ENCODE measurements at regions not wholly inside any gene's neighbourhood (a gene's known extent, or its start where the extent isn't known, plus 50 kb on each side); places are given as distances from the start of the nearest gene placed in this dataset.
A peak's percentile ranks its signal among the peaks of the same experiment; 100 is the strongest.

DNA sequence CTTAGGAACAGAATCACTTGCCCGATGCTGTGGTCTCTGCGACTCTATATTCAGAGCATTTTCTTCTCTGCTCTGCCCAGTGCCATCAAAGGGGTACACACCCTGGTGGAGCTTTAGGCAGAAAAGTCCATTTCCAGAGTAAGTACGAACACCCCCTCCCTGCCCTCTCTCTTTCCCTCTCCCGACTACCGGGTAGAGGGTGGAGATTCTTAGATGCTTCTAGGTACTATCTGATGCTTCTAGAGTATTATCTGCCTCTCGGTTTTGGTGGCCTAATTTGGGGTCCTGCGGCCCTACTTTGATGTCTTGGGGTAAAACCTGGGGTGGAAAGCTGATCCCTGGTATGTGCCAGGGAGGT, 245.4 kb upstream of the SOX4 start:
- DNase-seq (ENCODE audit: insufficient read length, low spot score) (no peak), FAIRE-seq (no peak)
- TF ChIP-seq POLR2A (IDR thresholded peaks at IDR 0.05; ENCODE audit: low read depth, low read length): no peak

DNA sequence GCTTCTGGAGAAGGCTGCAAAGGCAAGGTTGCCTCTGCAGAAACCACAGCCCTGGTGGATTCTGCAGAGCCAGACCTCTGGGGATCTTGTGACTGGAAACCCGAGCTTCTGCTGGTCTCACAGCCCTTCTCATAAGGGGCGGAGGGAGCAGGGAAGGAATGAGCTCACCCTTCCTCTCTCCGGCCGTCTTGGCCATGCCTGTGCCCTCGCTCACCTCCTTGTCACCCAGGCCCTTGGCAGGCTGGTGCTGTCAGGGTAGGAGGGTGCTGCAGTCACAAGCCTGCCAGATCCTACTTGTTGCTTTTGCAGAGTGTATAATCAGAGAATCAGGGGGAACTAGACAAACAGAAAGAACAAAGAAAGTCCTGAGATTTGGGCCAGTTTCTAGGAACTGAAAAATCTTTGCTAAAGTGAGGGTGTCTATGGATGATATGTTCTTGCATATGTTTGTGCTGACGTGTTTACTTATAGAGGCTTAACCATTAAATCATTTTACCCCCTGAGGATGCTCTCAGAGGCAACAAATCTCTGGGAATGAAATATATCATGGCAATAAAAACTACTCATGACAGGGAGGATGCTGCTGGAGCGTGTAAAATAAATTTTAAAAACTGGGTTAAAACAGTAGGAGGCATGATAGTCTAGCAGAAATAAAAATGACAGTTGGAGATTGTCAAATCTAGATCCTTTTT, 244.9 kb upstream of the SOX4 start:
- FAIRE-seq (peak; percentile 95), DNase-seq (ENCODE audit: insufficient read length, low spot score) (peak; percentile 84)
- TF ChIP-seq POLR2A (IDR thresholded peaks at IDR 0.05; ENCODE audit: low read depth, low read length): no peak

DNA sequence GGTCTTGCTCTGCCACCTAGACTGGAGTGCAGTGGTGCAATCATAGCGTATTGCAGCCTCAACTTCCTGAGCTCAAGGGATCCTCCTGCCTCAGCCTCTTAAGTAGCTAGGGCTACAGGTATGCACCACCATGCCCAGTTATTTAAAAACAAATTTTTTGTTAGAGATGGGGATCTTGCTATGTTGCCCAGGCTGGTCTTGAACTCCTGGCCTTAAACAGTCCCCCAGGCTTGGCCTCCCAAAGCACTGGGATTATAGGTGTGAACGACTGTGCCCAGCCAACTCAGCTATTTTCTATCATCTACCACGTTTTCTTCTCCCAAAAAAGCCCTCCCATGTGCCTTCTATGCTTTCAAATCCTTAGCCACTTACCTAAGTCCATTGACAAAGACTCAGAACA, 243.7 kb upstream of the SOX4 start:
- no peak for TF ChIP-seq POLR2A (IDR thresholded peaks at IDR 0.05; ENCODE audit: low read depth, low read length)
- no peak for DNase-seq (ENCODE audit: insufficient read length, low spot score)
- no peak for FAIRE-seq

DNA sequence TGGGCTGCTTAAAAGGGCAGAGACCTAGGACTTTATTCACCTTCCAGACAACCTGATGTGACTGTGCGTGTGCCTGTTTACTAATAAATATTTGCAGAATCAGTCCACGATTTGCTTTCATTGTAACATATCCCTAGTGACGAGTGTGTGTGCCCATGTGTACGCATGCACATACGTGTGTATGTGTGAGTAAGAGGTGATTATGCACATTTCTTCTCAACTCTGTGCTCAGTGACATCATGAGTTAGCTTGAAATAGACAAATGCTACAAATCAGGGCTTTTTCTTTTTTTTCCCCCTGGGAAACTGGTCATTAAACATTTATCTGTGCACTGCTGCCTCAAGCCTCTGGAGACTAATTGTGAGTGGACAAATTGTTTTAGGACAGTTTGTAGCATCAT, 242.6 kb upstream of the SOX4 start:
- no peak for DNase-seq (ENCODE audit: insufficient read length, low spot score)
- no peak for FAIRE-seq
- no peak for TF ChIP-seq POLR2A (IDR thresholded peaks at IDR 0.05; ENCODE audit: low read depth, low read length)

DNA sequence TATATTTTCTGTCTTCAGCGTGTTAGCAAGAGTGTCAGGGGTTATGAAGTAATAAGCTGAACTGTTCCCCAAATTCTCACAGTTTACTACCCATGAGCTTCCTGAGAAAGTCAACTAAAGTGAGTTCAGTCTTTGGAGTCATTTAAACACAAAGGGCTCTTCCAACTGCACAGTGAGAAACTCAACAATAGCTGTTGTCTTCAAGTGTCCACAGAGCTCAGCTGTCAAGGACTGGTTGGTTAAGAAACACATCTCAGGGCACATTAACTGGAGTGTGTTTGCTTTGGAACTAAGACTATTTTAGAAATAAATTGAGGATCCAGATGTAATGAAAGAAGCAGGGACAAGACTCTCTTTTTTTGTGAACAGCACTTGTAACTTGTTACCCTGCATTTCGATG, 241.4 kb upstream of the SOX4 start:
- DNase-seq (ENCODE audit: insufficient read length, low spot score): no peak
- TF ChIP-seq POLR2A (IDR thresholded peaks at IDR 0.05; ENCODE audit: low read depth, low read length): no peak
- FAIRE-seq: no peak

DNA sequence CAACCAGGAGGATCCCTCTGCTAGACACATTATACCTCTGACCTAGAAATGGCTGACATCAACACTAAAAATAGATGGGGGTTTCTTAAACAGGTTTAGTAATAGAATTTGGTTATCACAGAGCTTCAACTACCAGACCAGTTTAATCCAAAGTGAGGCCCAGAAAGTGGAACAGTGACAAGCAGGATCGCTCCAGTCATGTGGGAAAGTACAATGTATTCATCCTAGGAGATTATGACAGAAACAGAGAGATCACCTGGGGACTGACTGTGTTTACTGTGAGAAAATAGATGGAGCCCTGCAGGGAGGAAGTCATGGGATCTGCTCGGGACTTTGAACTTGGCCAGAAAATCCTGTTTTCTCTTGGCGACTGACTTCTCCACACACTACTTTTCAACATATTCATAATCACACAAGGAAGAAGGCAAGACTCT, 238.7 kb upstream of the SOX4 start:
- DNase-seq (ENCODE audit: insufficient read length, low spot score) (no peak), FAIRE-seq (no peak)
- TF ChIP-seq POLR2A (IDR thresholded peaks at IDR 0.05; ENCODE audit: low read depth, low read length): no peak

DNA sequence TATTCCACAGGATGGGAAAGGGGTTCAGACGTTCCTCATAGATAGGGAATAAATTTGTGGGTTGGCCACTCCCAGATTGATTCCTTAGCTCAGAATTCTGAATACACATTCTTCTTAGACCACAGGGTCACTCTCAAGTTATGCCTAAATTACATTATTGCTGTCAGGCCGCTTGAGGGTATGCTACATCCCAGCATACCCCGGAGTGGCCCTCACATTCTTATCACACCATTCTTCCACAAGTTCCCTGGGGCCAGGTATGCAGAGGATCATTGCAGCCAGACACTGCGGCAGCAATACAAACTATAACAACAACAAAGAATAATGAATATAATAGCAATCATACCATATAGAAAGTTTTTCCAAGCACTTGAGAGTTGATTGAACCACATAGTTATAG, 237.9 kb upstream of the SOX4 start:
- no peak for FAIRE-seq
- DNase-seq (ENCODE audit: insufficient read length, low spot score): no peak
- no peak for TF ChIP-seq POLR2A (IDR thresholded peaks at IDR 0.05; ENCODE audit: low read depth, low read length)

DNA sequence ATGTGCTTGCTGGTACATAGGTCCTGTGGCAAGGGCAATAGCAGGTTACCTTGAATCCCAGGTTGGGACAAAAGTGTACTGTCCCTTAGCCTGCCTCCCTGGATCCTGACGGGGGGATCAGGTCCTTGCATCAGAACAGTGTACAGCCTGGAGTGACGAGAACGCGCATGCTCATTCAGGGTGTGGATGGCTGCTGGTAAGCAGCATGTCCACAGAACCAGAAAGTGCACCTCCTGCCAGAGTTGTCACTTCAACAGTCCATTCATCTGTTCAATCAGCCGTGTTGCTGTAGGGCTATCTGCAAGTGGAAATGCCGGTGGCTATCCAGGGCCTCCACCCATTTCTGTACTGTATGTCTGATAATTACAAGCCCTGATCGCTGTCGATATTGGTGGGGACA, 236.3 kb upstream of the SOX4 start:
- DNase-seq (ENCODE audit: insufficient read length, low spot score): no peak
- no peak for TF ChIP-seq POLR2A (IDR thresholded peaks at IDR 0.05; ENCODE audit: low read depth, low read length)
- no peak for FAIRE-seq

DNA sequence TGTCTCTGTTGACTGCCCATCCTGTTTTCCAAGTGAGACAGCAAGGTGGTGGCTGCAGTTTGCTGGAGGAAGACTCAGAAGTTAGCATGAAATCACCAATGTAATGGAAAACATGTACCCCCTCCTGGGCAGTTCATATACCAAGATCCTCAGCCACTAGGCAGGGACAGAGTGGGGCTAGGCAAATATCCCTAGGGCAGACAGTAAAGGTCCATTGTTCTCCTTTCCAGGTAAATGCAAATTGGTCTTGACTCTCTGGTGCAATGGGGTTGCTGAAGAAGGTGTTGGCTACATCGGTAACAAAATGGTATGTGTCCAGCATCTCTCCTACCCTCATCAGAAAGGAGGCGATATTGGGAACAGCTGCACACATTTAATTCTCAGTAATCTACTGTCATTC, 233.6 kb upstream of the SOX4 start:
- FAIRE-seq (no peak), DNase-seq (ENCODE audit: insufficient read length, low spot score) (no peak)
- no peak for TF ChIP-seq POLR2A (IDR thresholded peaks at IDR 0.05; ENCODE audit: low read depth, low read length)

DNA sequence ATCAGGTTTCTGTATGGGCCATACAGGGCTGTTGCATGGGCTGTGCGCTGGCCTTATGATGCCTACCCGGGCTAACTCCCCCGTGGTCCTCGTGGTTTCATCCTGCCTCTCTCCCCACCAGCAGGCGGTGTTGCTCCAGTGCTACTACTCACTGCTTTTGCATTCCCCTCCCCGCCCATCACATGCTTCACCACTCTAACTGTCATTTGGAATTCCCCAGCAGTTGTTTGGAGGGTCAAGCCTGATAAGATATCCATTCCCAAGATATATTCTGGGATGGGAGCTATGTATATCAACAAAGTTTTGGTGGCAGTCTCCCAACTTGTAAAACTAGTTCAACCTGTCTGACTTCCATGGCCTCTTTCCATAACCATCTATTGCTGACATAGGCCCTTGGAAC, 233.2 kb upstream of the SOX4 start:
- FAIRE-seq: no peak

DNA sequence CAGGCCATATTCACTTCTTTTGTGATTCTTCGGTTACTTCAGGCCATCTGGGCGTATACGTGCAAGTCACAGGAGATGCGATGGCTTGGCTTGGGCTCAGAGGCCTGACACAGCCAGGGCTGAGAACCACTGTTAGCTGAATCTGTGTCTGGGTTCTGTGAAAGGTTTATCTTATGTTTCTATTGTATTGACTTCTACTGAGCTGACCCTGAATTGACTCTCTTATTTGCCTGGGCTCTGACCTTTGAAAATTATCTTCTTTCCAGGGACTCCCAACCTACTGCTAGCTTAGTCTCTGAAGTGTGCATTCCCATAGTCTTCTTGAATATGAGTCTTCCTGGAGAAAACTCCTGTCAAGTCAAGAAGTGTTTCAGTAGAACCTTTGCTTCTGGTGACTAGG, 226.4 kb upstream of the SOX4 start:
- TF ChIP-seq POLR2A (IDR thresholded peaks at IDR 0.05; ENCODE audit: low read depth, low read length): no peak
- DNase-seq (ENCODE audit: insufficient read length, low spot score) (no peak), FAIRE-seq (no peak)

More for the DNA sequence above, 233.2 kb upstream of the SOX4 start:
- DNase-seq (ENCODE audit: insufficient read length, low spot score): no peak
- no peak for TF ChIP-seq POLR2A (IDR thresholded peaks at IDR 0.05; ENCODE audit: low read depth, low read length)

DNA sequence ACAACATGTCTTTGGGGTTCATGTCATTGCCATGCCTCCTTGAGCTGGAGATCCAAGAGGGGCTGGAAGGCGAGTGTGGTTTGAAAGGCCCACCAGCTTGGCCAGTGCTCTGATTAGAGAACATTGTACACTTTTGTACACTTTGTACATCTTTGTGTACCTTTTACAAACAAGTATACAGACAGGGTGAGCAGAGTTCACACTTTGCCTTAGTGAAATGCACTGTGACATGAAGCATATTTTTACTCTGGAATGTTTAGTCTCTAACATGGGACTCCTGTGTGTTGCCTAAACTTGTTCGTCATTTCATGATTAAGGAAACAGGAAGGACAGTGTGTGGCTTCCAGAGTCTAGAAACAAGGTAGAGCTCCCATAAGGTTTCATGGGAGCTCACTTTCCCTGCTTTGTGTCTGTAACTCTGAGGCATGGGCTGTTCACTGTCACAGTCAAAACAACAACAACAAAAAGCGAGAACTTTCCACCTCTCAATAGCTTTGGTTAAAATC, 225.8 kb upstream of the SOX4 start:
- FAIRE-seq (no peak), DNase-seq (ENCODE audit: insufficient read length, low spot score) (no peak)
- no peak for TF ChIP-seq POLR2A (IDR thresholded peaks at IDR 0.05; ENCODE audit: low read depth, low read length)

DNA sequence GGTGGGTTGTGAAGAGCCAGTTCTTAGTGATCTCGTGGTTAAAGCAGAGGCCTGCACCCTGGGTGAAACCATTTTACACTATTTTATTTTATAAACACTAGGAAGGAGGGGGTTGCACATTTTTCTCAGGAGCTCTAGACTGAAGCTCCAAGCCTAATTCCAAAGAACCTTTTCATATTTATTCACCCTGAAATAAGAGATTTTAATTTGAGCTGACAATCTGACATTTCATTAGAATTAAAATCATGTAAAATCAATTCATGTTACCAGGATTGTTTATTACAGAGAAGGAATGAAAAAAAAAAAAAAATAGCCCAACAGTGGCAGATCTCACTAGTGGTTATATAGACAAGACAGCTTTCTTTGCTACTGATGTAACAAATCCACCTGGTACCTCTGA, 222.5 kb upstream of the SOX4 start:
- DNase-seq (ENCODE audit: insufficient read length, low spot score): no peak
- TF ChIP-seq POLR2A (IDR thresholded peaks at IDR 0.05; ENCODE audit: low read depth, low read length): no peak
- no peak for FAIRE-seq

DNA sequence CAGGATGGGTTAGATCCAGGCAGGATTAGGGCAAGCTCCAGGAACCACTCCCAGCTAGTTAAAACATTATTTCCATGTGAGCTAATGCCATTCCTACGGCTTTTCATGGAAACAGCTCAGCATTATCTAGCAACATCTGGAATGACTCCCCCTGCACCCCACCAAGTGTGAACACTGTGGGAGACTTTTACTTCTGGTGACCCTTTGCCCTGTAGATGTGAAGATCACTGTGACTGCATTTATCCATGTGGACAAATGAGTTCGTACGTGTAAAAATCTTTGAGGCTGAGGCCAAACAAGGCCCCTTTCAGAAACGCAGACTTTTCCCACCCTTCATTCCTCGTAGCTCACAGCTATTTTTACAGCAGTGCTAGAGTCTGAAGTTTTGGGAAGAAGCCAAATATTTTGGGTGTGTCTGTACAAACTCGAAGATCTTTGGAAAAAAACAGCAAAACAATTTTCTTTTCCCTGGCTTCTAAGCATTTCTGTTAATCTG, 221.8 kb upstream of the SOX4 start:
- FAIRE-seq: no peak
- DNase-seq (ENCODE audit: insufficient read length, low spot score): no peak
- TF ChIP-seq POLR2A (IDR thresholded peaks at IDR 0.05; ENCODE audit: low read depth, low read length): no peak

All from H54 (cell line).